ENCODE measurements at regions not wholly inside any gene's neighbourhood (a gene's known extent, or its start where the extent isn't known, plus 50 kb on each side); places are given as distances from the start of the nearest gene placed in this dataset.

DNA sequence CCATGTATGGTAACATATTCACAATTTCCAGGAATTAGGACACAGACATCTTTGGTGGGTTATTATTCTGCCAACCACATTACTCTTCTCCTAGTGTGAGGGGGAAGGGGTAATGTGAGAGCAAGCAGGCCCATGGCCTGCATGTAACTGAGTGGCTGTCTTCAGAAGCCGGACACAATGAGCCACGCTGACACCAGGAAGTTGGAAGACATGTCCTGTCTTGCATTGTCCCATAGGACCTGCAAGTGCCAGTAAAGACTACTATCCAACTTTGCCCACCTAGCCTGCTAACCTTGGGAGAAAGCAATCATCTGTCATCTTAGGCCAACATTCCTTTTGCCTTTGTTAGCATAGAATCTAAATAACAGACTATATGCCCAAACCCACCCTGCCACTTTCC, 86.2 kb upstream of the SH3BP4 start:
- Histone ChIP-seq H3K4ac (ENCODE audit: low read depth, low read length) (no peak overlapping the region), H3K36me3 (ENCODE audit: control insufficient read depth in 1 of 2, insufficient read depth in 2 of 2, low read length in 2 of 2) (no peaks in the 10 kb centered on the region), H3K9me3 (ENCODE audit: insufficient read depth, low read depth, low read length) (no peaks in the 10 kb centered on the region), H2BK12ac (ENCODE audit: low read length) (no peak overlapping the region), H3K14ac (ENCODE audit: low read length) (no peak overlapping the region), H3K27me3 (ENCODE audit: insufficient read depth, low read length) (no peaks in the 10 kb centered on the region), H3K27ac (ENCODE audit: low read depth, low read length) (no peak overlapping the region), H3K18ac (ENCODE audit: low read length) (no peak overlapping the region), H4K91ac (ENCODE audit: low read depth, low read length) (no peak overlapping the region), H3K79me1 (ENCODE audit: low read length) (peaks cover 6% of the 10 kb centered on the region), H4K12ac (ENCODE audit: low read depth, low read length) (no peak overlapping the region), H3K4me3 (ENCODE audit: low read depth, low read length) (no peak overlapping the region), H2AK5ac (ENCODE audit: low read length) (no peak overlapping the region), H2BK120ac (ENCODE audit: insufficient read depth, low read length, poor library complexity) (no peak overlapping the region), H3K79me2 (ENCODE audit: control insufficient read depth, insufficient read depth, low read length, poor library complexity) (no peaks in the 10 kb centered on the region), H3K23ac (ENCODE audit: low read length) (no peak overlapping the region), H2BK5ac (ENCODE audit: low read depth, low read length, poor library complexity) (no peak overlapping the region), H3K9ac (ENCODE audit: low read length) (no peak overlapping the region), H3K4me2 (ENCODE audit: low read length) (no peak overlapping the region), H4K8ac (ENCODE audit: low read depth, low read length) (no peak overlapping the region), H3K4me1 (ENCODE audit: control insufficient read depth in 1 of 2, insufficient read depth in 2 of 2, low read length in 2 of 2) (peaks cover 7 to 16% of the 10 kb centered on the region in 2 experiments), H2AFZ (ENCODE audit: insufficient read depth, low read length, poor library complexity) (no peak overlapping the region)
- no CpG with 5 or more reads among the region's 2 CpGs for WGBS (ENCODE audit: extremely low coverage, insufficient coverage, insufficient read length)
- DNase-seq = no peak

DNA sequence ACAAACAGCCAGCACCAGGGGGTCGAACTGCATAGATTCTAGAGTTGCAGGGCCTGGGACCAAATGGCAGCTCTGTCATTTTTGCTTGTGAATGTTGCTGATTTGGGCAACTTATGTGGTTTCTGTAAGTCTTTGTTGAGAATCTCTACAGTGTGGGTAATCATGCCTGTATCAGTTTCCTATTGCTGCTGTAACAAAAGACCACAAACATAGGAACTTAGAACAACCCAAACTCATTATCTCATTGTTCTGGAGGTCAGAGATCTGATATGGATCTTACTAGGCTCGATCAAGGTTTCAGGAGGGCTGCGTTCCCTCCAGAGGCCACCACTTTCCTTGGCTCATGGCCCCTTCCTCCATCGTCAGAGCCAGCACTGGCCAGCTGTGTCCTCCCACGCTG, 86.8 kb upstream of the SH3BP4 start:
- Histone ChIP-seq H4K12ac (ENCODE audit: low read depth, low read length) (no peak overlapping the region), H2BK12ac (ENCODE audit: low read length) (no peak overlapping the region), H3K9ac (ENCODE audit: low read length) (no peak overlapping the region), H3K9me3 (ENCODE audit: insufficient read depth, low read depth, low read length) (no peaks in the 10 kb centered on the region), H3K4ac (ENCODE audit: low read depth, low read length) (no peak overlapping the region), H3K4me1 (ENCODE audit: control insufficient read depth in 1 of 2, insufficient read depth in 2 of 2, low read length in 2 of 2) (peaks cover 7 to 16% of the 10 kb centered on the region in 2 experiments), H2AFZ (ENCODE audit: insufficient read depth, low read length, poor library complexity) (no peak overlapping the region), H3K4me2 (ENCODE audit: low read length) (no peak overlapping the region), H3K4me3 (ENCODE audit: low read depth, low read length) (no peak overlapping the region), H3K36me3 (ENCODE audit: control insufficient read depth in 1 of 2, insufficient read depth in 2 of 2, low read length in 2 of 2) (no peaks in the 10 kb centered on the region), H2AK5ac (ENCODE audit: low read length) (no peak overlapping the region), H3K79me1 (ENCODE audit: low read length) (peaks cover 6% of the 10 kb centered on the region), H2BK120ac (ENCODE audit: insufficient read depth, low read length, poor library complexity) (no peak overlapping the region), H3K27ac (ENCODE audit: low read depth, low read length) (no peak overlapping the region), H3K79me2 (ENCODE audit: control insufficient read depth, insufficient read depth, low read length, poor library complexity) (no peaks in the 10 kb centered on the region), H3K18ac (ENCODE audit: low read length) (no peak overlapping the region), H4K8ac (ENCODE audit: low read depth, low read length) (no peak overlapping the region), H3K14ac (ENCODE audit: low read length) (no peak overlapping the region), H3K27me3 (ENCODE audit: insufficient read depth, low read length) (no peaks in the 10 kb centered on the region), H3K23ac (ENCODE audit: low read length) (no peak overlapping the region), H4K91ac (ENCODE audit: low read depth, low read length) (no peak overlapping the region), H2BK5ac (ENCODE audit: low read depth, low read length, poor library complexity) (no peak overlapping the region)
- no CpG with 5 or more reads among the region's 5 CpGs for WGBS (ENCODE audit: extremely low coverage, insufficient coverage, insufficient read length)
- DNase-seq = no peak

DNA sequence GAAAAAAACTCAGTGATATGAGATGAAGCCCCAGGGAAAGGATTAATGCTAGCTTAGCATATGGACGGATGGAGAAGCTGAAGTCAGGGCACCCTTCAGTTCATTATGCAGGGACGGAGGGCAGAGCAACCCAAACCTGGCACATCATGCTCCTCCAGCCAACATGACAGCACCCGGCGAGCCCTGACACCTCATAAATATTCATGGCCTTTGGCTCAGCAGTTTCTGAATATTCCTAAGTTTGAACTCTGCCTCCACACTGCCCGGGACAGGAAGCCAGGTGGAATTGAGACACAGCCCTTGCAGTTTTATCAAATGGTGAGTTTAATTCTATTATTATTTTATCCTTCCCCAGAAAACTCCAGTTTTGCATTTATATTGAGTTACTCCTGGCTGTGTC, 87.3 kb upstream of the SH3BP4 start:
- Histone ChIP-seq H2BK12ac (ENCODE audit: low read length) (no peak overlapping the region), H3K18ac (ENCODE audit: low read length) (peak overlapping the region; percentile 11), H3K79me2 (ENCODE audit: control insufficient read depth, insufficient read depth, low read length, poor library complexity) (no peaks in the 10 kb centered on the region), H3K27ac (ENCODE audit: low read depth, low read length) (no peak overlapping the region), H2BK5ac (ENCODE audit: low read depth, low read length, poor library complexity) (no peak overlapping the region), H3K14ac (ENCODE audit: low read length) (no peak overlapping the region), H2BK120ac (ENCODE audit: insufficient read depth, low read length, poor library complexity) (no peak overlapping the region), H2AK5ac (ENCODE audit: low read length) (peak overlapping the region; percentile 64), H2AFZ (ENCODE audit: insufficient read depth, low read length, poor library complexity) (no peak overlapping the region), H3K23ac (ENCODE audit: low read length) (no peak overlapping the region), H4K12ac (ENCODE audit: low read depth, low read length) (no peak overlapping the region), H3K4ac (ENCODE audit: low read depth, low read length) (no peak overlapping the region), H3K9ac (ENCODE audit: low read length) (no peak overlapping the region), H3K36me3 (ENCODE audit: control insufficient read depth in 1 of 2, insufficient read depth in 2 of 2, low read length in 2 of 2) (no peaks in the 10 kb centered on the region), H3K4me1 (ENCODE audit: control insufficient read depth in 1 of 2, insufficient read depth in 2 of 2, low read length in 2 of 2) (peaks cover 7 to 16% of the 10 kb centered on the region in 2 experiments), H3K79me1 (ENCODE audit: low read length) (peaks cover 6% of the 10 kb centered on the region), H4K8ac (ENCODE audit: low read depth, low read length) (no peak overlapping the region), H3K4me3 (ENCODE audit: low read depth, low read length) (no peak overlapping the region), H4K91ac (ENCODE audit: low read depth, low read length) (no peak overlapping the region), H3K4me2 (ENCODE audit: low read length) (no peak overlapping the region), H3K27me3 (ENCODE audit: insufficient read depth, low read length) (no peaks in the 10 kb centered on the region), H3K9me3 (ENCODE audit: insufficient read depth, low read depth, low read length) (no peaks in the 10 kb centered on the region)
- DNase-seq = no peak
- no CpG with 5 or more reads among the region's 5 CpGs for WGBS (ENCODE audit: extremely low coverage, insufficient coverage, insufficient read length)

DNA sequence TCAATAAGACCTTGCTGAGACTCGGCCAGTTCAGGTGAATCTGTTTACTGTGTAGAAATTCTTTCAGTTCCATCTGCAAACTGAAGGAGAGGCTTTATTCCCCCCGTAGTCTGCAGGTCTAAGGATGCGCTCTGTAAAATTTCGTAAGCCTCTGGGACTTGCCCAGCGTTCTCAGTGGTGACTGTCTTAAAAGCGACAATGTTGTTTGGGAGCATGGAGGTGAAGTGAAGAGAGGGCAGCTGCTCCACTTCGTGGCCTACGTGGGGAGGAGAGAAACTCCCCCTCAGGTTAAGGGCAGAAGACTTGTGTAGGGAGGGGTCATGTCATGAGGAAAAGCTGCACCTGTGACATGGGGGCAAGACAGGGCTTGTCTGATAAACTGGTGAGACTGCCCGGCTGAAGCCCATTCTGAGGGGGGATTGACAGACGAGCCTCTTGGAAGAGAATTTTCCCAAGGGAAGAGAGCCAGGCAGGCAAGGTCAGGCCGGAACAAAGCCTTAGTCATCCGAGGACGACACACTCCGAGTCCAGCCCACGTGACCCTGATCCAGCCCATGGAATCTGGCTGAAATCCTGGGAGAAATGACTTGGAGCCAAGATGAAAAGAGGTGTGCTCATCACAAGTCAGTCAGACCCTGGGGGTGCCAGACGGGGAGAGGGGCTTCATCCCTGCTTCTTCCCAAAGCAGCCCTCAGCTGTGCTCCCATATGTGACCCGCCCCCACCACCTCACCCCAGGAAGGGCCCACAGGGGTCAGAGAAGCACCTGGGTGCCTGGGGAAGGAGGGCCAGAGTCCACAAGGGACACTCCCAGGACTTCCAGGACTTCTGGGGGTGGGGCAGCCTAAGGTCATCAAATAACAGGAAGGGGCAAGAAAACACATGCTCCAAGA, 88.5 kb upstream of the SH3BP4 start:
- peak overlapping the region; percentile 38 for H4K91ac ChIP-seq (ENCODE audit: low read depth, low read length)
- H3K79me2 ChIP-seq (ENCODE audit: control insufficient read depth, insufficient read depth, low read length, poor library complexity) = no peaks in the 10 kb centered on the region
- H3K14ac ChIP-seq (ENCODE audit: low read length) = peak overlapping the region; percentile 9
- H3K27ac ChIP-seq (ENCODE audit: low read depth, low read length) = no peak overlapping the region
- H3K4me2 ChIP-seq (ENCODE audit: low read length) = no peak overlapping the region
- H2BK120ac ChIP-seq (ENCODE audit: insufficient read depth, low read length, poor library complexity) = peak overlapping the region; percentile 73
- no peaks in the 10 kb centered on the region for H3K9me3 ChIP-seq (ENCODE audit: insufficient read depth, low read depth, low read length)
- peaks cover 6% of the 10 kb centered on the region for H3K79me1 ChIP-seq (ENCODE audit: low read length)
- H2BK12ac ChIP-seq (ENCODE audit: low read length) = peak overlapping the region; percentile 59
- peak overlapping the region; percentile 12 for H4K8ac ChIP-seq (ENCODE audit: low read depth, low read length)
- peak; percentile 33 to 56 for DNase-seq
- H4K12ac ChIP-seq (ENCODE audit: low read depth, low read length) = no peak overlapping the region
- H2AFZ ChIP-seq (ENCODE audit: insufficient read depth, low read length, poor library complexity) = no peak overlapping the region
- no peak overlapping the region for H3K18ac ChIP-seq (ENCODE audit: low read length)
- peak overlapping the region; percentile 62 for H2BK5ac ChIP-seq (ENCODE audit: low read depth, low read length, poor library complexity)
- no peaks in the 10 kb centered on the region for H3K27me3 ChIP-seq (ENCODE audit: insufficient read depth, low read length)
- no CpG with 5 or more reads among the region's 17 CpGs for WGBS (ENCODE audit: extremely low coverage, insufficient coverage, insufficient read length)
- no peak overlapping the region for H3K23ac ChIP-seq (ENCODE audit: low read length)
- peak overlapping the region; percentile 13 for H3K4ac ChIP-seq (ENCODE audit: low read depth, low read length)
- no peaks in the 10 kb centered on the region for H3K36me3 ChIP-seq (ENCODE audit: control insufficient read depth in 1 of 2, insufficient read depth in 2 of 2, low read length in 2 of 2)
- no peak overlapping the region for H3K9ac ChIP-seq (ENCODE audit: low read length)
- H3K4me3 ChIP-seq (ENCODE audit: low read depth, low read length) = no peak overlapping the region
- H2AK5ac ChIP-seq (ENCODE audit: low read length) = no peak overlapping the region
- H3K4me1 ChIP-seq (ENCODE audit: control insufficient read depth in 1 of 2, insufficient read depth in 2 of 2, low read length in 2 of 2) = peaks cover 7 to 19% of the 10 kb centered on the region in 2 experiments

Measured in trophoblast cell (in vitro differentiated cells and primary cell).